ENCODE measurements at regions not wholly inside any gene's neighbourhood (a gene's known extent, or its start where the extent isn't known, plus 50 kb on each side); places are given as distances from the start of the nearest gene placed in this dataset.

DNA sequence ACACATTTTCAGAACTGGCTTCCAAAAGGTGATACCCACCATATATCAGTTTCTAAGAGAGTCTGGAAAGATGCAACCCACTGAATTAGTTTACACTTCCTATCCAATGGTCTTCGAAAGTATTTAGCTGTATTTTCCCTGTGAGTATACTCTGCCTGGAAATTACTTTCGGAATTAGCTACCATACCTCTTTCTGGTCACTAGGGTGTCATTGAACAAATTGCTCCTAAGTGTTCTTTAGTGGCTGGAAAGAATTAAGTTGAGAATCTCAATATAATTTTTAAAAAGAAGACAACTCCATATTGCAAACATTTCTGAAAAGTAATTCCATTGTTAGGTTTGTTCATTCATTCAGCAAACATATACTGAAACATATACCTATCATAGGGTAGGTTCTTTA, 283.1 kb upstream of the SSTR1 start:
- TF ChIP-seq, protein P1, sequence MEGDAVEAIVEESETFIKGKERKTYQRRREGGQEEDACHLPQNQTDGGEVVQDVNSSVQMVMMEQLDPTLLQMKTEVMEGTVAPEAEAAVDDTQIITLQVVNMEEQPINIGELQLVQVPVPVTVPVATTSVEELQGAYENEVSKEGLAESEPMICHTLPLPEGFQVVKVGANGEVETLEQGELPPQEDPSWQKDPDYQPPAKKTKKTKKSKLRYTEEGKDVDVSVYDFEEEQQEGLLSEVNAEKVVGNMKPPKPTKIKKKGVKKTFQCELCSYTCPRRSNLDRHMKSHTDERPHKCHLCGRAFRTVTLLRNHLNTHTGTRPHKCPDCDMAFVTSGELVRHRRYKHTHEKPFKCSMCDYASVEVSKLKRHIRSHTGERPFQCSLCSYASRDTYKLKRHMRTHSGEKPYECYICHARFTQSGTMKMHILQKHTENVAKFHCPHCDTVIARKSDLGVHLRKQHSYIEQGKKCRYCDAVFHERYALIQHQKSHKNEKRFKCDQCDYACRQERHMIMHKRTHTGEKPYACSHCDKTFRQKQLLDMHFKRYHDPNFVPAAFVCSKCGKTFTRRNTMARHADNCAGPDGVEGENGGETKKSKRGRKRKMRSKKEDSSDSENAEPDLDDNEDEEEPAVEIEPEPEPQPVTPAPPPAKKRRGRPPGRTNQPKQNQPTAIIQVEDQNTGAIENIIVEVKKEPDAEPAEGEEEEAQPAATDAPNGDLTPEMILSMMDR (IDR thresholded peaks at IDR 0.05) = peak; percentile 39
- no peaks in the 10 kb centered on the region for H3K27me3 Mint-ChIP-seq (ENCODE audit: insufficient read depth)

GRCh38 chr14:37932008-37932407, 275.7 kb upstream of the SSTR1 start:
- no peaks in the 10 kb centered on the region for H3K27me3 Mint-ChIP-seq (ENCODE audit: insufficient read depth)
- H3K9me3 Mint-ChIP-seq = no peaks in the 10 kb centered on the region
- peak overlapping the region; percentile 24; the same call in 1 of the 2 replicates for H3K4me3 Mint-ChIP-seq
- H3K36me3 Mint-ChIP-seq (ENCODE audit: low read depth) = no peaks in the 10 kb centered on the region
- DNase-seq = no peak
- TF ChIP-seq, protein P1 (IDR thresholded peaks at IDR 0.05) = no peak
- H3K27ac Mint-ChIP-seq = peak overlapping the region; percentile 25; the same call in 1 of the 2 replicates
- H3K4me1 Mint-ChIP-seq (ENCODE audit: low read depth) = peaks cover 25% of the 10 kb centered on the region

More for the DNA sequence above, 283.1 kb upstream of the SSTR1 start:
- Mint-ChIP-seq H3K4me1 (ENCODE audit: low read depth) (peaks cover 17% of the 10 kb centered on the region), H3K9me3 (peaks cover 6% of the 10 kb centered on the region; the same call in 1 of the 2 replicates), H3K4me3 (no peak overlapping the region), H3K36me3 (ENCODE audit: low read depth) (peaks cover 11% of the 10 kb centered on the region), H3K27ac (no peak overlapping the region)
- DNase-seq = no peak

DNA sequence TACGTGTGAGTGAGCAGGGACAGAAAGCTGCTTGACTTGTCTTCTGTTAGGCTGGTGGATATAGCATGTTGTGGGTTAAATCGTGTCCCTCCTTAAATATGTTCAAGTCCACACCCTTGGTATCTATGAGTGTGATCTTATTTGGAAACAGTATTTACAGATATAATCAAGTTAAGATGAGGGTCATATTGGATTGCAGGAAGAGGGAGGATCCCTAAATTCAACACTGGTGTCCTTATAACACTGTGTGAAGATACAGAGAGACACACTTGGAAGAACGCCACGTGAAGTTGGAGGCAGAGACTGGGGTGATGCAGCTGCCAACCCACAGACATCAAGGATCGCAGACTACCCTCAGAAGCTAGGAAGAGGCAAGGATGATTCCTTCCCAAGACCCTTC, 275.2 kb upstream of the SSTR1 start:
- Mint-ChIP-seq H3K27ac (peak overlapping the region; percentile 25; the same call in 1 of the 2 replicates), H3K9me3 (no peaks in the 10 kb centered on the region), H3K36me3 (ENCODE audit: low read depth) (no peaks in the 10 kb centered on the region), H3K4me3 (no peak overlapping the region; the same call in 1 of the 2 replicates), H3K27me3 (ENCODE audit: insufficient read depth) (no peaks in the 10 kb centered on the region), H3K4me1 (ENCODE audit: low read depth) (peaks cover 25% of the 10 kb centered on the region)
- DNase-seq = no peak
- TF ChIP-seq, protein P1 (IDR thresholded peaks at IDR 0.05) = no peak

- no peak for DNase-seq
- Mint-ChIP-seq H3K27ac (no peak overlapping the region), H3K4me3 (no peak overlapping the region), H3K36me3 (ENCODE audit: low read depth) (no peaks in the 10 kb centered on the region), H3K9me3 (no peaks in the 10 kb centered on the region), H3K4me1 (ENCODE audit: low read depth) (peaks cover 8% of the 10 kb centered on the region), H3K27me3 (ENCODE audit: insufficient read depth) (no peaks in the 10 kb centered on the region)
- TF ChIP-seq, protein P1 (IDR thresholded peaks at IDR 0.05) = no peak
Observed at GRCh38 chr14:37936971-37937370, 270.7 kb upstream of the SSTR1 start.

DNA sequence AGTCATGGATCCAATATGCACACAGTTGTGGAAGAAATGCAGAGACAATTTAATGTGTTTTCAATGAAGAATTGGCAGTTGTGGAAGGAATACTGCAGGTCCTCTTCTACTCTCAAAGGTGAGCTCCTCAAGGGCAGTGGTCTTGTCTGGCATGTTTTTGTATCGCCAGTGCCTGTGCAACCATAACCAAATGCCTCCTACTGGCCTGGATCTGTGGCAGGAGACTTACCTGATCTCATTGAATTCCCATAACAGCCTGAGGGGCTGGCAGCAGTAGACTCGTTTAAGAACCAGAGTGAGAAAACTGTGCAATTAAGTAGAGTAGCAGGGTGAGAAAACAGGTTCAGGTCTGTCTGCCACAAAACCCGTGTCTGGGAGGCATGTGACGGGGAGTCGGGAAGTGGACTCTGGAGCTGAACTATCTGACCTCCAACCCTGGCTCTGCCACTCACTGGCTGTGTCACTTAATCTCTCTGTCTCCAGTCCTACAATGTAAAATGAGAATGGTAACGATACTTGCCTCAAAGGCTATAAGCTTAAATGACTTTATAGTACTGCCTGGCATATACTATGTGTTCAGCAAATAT, 268.2 kb upstream of the SSTR1 start:
- H3K9me3 Mint-ChIP-seq = peaks cover 9% of the 10 kb centered on the region
- TF ChIP-seq, protein P1 (IDR thresholded peaks at IDR 0.05) = no peak
- H3K4me1 Mint-ChIP-seq (ENCODE audit: low read depth) = no peaks in the 10 kb centered on the region
- H3K27me3 Mint-ChIP-seq (ENCODE audit: insufficient read depth) = no peaks in the 10 kb centered on the region
- no peak for DNase-seq
- no peak overlapping the region for H3K27ac Mint-ChIP-seq
- no peaks in the 10 kb centered on the region for H3K36me3 Mint-ChIP-seq (ENCODE audit: low read depth)
- no peak overlapping the region for H3K4me3 Mint-ChIP-seq
